Right atrium auricular region (tissue), 2 donors: ENCODE measurements at regions not wholly inside any gene's neighbourhood (a gene's known extent, or its start where the extent isn't known, plus 50 kb on each side); places are given as distances from the start of the nearest gene placed in this dataset.

ENCODE experiments used
- DNase-seq: peaks from one replicate; pipeline ENCODE4 v3.0.0-alpha.2; 2019; ENCODE audit warnings: low spot score
- H3K27ac ChIP-seq, 2 donors: fragments of 200-600 bp; sonication (generic); 1 replicate in 1 of 2; 2 replicates in 1 of 2; pipeline ENCODE4 v1.5.1; 2016 to 2019
- H3K27me3 ChIP-seq, 2 donors: fragments of 200-600 bp; sonication (generic); one replicate each; pipeline versions ENCODE4 v1.5.1 to v1.6.0; 2017 to 2019
- H3K36me3 ChIP-seq: fragments of 200-600 bp; sonication (generic); one replicate; pipeline ENCODE4 v1.5.1; 2016
- H3K4me1 ChIP-seq, 2 donors: fragments of 200-600 bp; sonication (generic); one replicate each; pipeline versions ENCODE4 v1.5.1 to v1.6.0; 2017 to 2019
- H3K4me3 ChIP-seq, 2 donors: fragments of 200-600 bp; sonication (generic); 1 replicate in 1 of 2; 2 replicates in 1 of 2; pipeline ENCODE4 v1.5.1; 2017 to 2019; ENCODE audit warnings: mild to moderate bottlenecking in 1 of 2, moderate library complexity in 1 of 2
- H3K9me3 ChIP-seq, 2 donors: fragments of 200-600 bp; sonication (generic); one replicate each; pipeline ENCODE4 v1.5.1; 2019
- TF ChIP-seq, protein P1 (sequence below), 2 donors: fragments of 200-600 bp; sonication (generic); IDR thresholded peaks; one replicate each; pipeline ENCODE4 v1.5.1; 2019; ENCODE audit warnings: antibody characterized with exemption in 2 of 2

DNA sequence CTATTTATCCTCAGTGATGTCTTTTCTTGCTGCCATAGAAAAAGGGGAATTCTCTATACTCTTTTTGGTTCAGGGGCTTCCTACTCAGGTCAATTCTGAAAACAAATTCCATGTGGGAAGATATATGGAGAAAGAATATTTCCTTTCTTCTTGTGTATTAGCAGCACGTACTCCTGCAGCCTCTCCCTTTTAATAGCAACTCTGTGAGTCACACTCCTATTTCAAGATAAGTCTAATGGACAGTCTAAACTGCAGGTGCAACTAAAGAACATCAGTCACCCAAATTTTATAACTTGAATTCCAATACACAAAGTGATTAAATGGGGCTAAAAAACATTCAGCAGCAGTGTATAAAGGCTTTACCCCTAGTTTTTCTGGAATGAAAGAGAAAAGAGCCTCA is 942.2 kb downstream of the CNTNAP5 start:
- TF ChIP-seq, protein P1, sequence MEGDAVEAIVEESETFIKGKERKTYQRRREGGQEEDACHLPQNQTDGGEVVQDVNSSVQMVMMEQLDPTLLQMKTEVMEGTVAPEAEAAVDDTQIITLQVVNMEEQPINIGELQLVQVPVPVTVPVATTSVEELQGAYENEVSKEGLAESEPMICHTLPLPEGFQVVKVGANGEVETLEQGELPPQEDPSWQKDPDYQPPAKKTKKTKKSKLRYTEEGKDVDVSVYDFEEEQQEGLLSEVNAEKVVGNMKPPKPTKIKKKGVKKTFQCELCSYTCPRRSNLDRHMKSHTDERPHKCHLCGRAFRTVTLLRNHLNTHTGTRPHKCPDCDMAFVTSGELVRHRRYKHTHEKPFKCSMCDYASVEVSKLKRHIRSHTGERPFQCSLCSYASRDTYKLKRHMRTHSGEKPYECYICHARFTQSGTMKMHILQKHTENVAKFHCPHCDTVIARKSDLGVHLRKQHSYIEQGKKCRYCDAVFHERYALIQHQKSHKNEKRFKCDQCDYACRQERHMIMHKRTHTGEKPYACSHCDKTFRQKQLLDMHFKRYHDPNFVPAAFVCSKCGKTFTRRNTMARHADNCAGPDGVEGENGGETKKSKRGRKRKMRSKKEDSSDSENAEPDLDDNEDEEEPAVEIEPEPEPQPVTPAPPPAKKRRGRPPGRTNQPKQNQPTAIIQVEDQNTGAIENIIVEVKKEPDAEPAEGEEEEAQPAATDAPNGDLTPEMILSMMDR (IDR thresholded peaks at IDR 0.05) = no peak
- no peak for DNase-seq
- Histone ChIP-seq H3K36me3 (no peaks in the 10 kb centered on the region), H3K27me3 (no peaks in the 10 kb centered on the region), H3K4me1 (no peaks in the 10 kb centered on the region), H3K27ac (no peak overlapping the region), H3K9me3 (no peaks in the 10 kb centered on the region), H3K4me3 (no peak overlapping the region)

DNA sequence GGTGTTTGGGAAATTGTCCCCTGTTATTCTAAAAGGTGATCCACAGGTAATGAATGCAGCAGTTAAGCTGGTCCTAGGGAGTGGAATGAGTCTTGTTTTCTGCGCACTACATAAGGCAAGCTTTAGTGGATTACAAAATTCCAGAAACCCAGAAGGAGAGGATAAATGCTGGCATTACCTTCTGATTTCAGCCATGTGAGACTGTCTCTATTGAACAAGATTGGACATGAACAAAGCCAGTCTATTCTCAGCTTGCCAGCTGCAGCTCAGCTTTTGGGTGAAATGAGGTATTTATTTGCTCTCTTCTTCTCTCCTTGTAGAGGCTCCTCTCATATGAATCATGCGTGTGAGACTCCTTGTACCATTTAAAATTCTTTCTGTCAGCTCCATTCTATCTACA is 944.9 kb downstream of the CNTNAP5 start:
- no peak for DNase-seq
- no peaks in the 10 kb centered on the region for H3K4me1 ChIP-seq
- no peaks in the 10 kb centered on the region for H3K27me3 ChIP-seq
- H3K9me3 ChIP-seq = no peaks in the 10 kb centered on the region
- no peak overlapping the region for H3K4me3 ChIP-seq
- no peak overlapping the region for H3K27ac ChIP-seq
- TF ChIP-seq, protein P1 (IDR thresholded peaks at IDR 0.05) = no peak
- no peaks in the 10 kb centered on the region for H3K36me3 ChIP-seq

DNA sequence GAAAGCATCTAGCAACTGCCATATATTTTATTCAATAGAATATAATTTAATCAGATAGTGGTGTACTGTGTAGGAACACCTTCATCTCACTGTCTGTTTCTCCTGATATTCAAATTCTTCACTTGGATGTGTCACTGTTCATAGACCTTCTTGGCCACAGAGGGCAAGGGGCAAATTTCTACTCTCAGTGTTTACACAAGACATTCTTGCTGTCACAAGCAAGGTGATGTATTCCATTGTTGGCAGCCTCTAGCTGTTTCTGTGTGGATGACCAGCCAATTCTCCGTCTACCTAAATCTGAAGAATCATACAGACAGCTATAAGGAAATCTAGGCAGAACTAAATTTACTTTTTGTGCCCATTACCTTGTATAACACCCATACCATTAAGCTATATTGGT is 948.3 kb downstream of the CNTNAP5 start:
- no peak for DNase-seq
- no peaks in the 10 kb centered on the region for H3K36me3 ChIP-seq
- no peaks in the 10 kb centered on the region for H3K4me1 ChIP-seq
- TF ChIP-seq, protein P1 (IDR thresholded peaks at IDR 0.05) = no peak
- no peak overlapping the region for H3K4me3 ChIP-seq
- no peak overlapping the region for H3K27ac ChIP-seq
- no peaks in the 10 kb centered on the region for H3K27me3 ChIP-seq
- no peaks in the 10 kb centered on the region for H3K9me3 ChIP-seq

DNA sequence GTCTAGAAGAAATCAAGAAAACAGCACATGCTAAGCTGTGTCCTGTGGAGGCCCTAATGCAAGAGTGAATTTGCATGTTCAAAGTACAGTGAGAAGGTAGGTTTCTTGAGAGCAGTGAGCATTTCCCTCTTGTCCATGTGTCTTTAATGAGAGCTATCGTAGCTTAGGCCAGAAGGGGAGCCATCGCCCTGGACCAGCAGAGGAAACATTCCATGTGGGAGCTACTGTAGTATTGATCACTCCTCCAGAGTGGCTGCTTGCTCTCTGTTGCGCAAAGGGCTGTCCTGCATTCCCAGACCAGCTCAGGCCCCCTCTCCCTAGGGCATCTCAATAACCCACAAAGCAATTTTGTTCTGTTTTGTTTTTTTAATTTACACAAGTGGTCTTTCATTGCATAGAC is 950.1 kb downstream of the CNTNAP5 start:
- Histone ChIP-seq H3K27me3 (no peaks in the 10 kb centered on the region), H3K36me3 (no peaks in the 10 kb centered on the region), H3K27ac (no peak overlapping the region), H3K4me1 (no peaks in the 10 kb centered on the region), H3K4me3 (no peak overlapping the region), H3K9me3 (no peaks in the 10 kb centered on the region)
- no peak for DNase-seq
- TF ChIP-seq, protein P1 (IDR thresholded peaks at IDR 0.05) = no peak

DNA sequence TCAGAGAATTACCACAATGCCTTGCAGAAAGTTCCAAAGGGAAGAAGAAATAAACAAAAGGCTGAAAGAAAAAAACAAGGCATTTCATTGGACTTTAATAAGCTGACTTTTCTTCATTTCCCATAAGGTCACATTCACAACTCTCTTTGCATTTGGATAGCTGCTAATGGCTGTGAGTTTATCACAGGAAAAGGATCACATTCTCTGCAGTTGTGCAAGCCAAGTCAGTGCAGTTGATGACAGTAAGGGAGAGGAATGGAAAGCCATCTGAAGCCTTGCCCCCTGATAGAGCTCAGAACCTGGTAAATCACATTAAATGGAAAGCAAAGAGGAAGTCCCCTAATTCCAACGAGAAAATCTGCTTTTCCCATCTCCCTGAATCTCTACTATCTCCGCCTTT is 950.6 kb downstream of the CNTNAP5 start:
- H3K4me1 ChIP-seq = no peaks in the 10 kb centered on the region
- no peak for DNase-seq
- H3K4me3 ChIP-seq = no peak overlapping the region
- H3K9me3 ChIP-seq = no peaks in the 10 kb centered on the region
- no peaks in the 10 kb centered on the region for H3K36me3 ChIP-seq
- H3K27me3 ChIP-seq = no peaks in the 10 kb centered on the region
- TF ChIP-seq, protein P1 (IDR thresholded peaks at IDR 0.05) = no peak
- no peak overlapping the region for H3K27ac ChIP-seq

DNA sequence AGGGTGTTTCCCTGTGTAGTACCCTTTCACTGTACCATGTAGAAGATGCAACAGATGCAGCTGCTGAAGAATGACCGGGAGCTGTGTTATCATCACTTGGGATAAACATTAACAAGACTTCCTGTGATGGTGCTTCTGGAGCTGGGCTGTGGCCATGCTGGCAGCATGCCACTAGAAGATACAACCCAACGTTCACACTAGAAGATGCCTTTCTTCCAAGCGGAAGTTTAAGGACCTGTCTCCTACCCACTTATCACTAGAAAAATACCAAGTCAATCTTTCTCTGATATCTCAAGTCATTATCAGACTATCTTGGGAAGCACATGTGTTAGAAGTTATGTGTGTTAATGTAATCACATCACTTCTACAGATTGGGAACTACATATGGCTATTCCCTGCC is 953.5 kb downstream of the CNTNAP5 start:
- Histone ChIP-seq H3K36me3 (no peaks in the 10 kb centered on the region), H3K4me3 (no peak overlapping the region), H3K9me3 (no peaks in the 10 kb centered on the region), H3K27me3 (no peaks in the 10 kb centered on the region), H3K27ac (no peak overlapping the region), H3K4me1 (no peaks in the 10 kb centered on the region)
- TF ChIP-seq, protein P1 (IDR thresholded peaks at IDR 0.05) = no peak
- no peak for DNase-seq
